DOHH2 (cell line): ENCODE measurements at regions not wholly inside any gene's neighbourhood (a gene's known extent, or its start where the extent isn't known, plus 50 kb on each side); places are given as distances from the start of the nearest gene placed in this dataset.

Experiments used
- H3F3A ChIP-seq: fragments of 200-600 bp; sonication (generic), shearing (Covaris generic); 2 replicates; pipeline ENCODE4 v1.6.0; 2016; ENCODE audit warnings: antibody characterized with exemption, mild to moderate bottlenecking; ENCODE audit not compliant: control insufficient read depth, insufficient read depth
- H3K27ac ChIP-seq: fragments of 200-600 bp; sonication (generic); 2 replicates; pipeline ENCODE4 v1.5.1; 2014; ENCODE audit warnings: low read depth, mild to moderate bottlenecking, low read length, moderate library complexity
- H3K27me3 ChIP-seq: fragments of 200-600 bp; sonication (generic); 2 replicates; pipeline ENCODE4 v1.6.1; 2014; ENCODE audit warnings: mild to moderate bottlenecking, low read length, mixed read lengths; ENCODE audit not compliant: control insufficient read depth
- H3K36me3 ChIP-seq: fragments of 200-600 bp; sonication (generic); 2 replicates; pipeline ENCODE4 v1.6.1; 2014; ENCODE audit warnings: mild to moderate bottlenecking, low read length, moderate library complexity, mixed read lengths; ENCODE audit not compliant: control insufficient read depth
- H3K4me1 ChIP-seq: fragments of 200-600 bp; sonication (generic); 2 replicates; pipeline ENCODE4 v1.6.1; 2014; ENCODE audit warnings: mild to moderate bottlenecking, low read length, mixed read lengths; ENCODE audit not compliant: control insufficient read depth
- H3K4me2 ChIP-seq: fragments of 200-600 bp; sonication (generic); 2 replicates; pipeline ENCODE4 v1.6.0; 2014; ENCODE audit warnings: mild to moderate bottlenecking, low read length, moderate library complexity
- H3K4me3 ChIP-seq: fragments of 200-600 bp; sonication (generic); 2 replicates; pipeline ENCODE4 v1.5.1; 2014; ENCODE audit warnings: mild to moderate bottlenecking, low read length, mixed read lengths
- H3K79me2 ChIP-seq: fragments of 200-600 bp; sonication (generic); 2 replicates; pipeline ENCODE4 v1.6.1; 2014; ENCODE audit warnings: mild to moderate bottlenecking, low read length, mixed read lengths; ENCODE audit not compliant: control insufficient read depth
- H3K9me2 ChIP-seq: fragments of 200-600 bp; sonication (generic); replicated peaks from 2 replicates; pipeline ENCODE4 v1.6.1; 2014; ENCODE audit warnings: mild to moderate bottlenecking, low read length, mixed read lengths; ENCODE audit not compliant: control insufficient read depth
- H3K9me3 ChIP-seq: fragments of 200-600 bp; sonication (generic); 2 replicates; pipeline ENCODE4 v1.6.1; 2014; ENCODE audit warnings: antibody characterized with exemption, low read length, mixed read lengths; ENCODE audit not compliant: control insufficient read depth, insufficient read depth
- H4K20me1 ChIP-seq: fragments of 200-600 bp; sonication (generic); 2 replicates; pipeline ENCODE4 v1.6.0; 2014; ENCODE audit warnings: low read depth, mild to moderate bottlenecking, antibody characterized with exemption, low read length, moderate library complexity; ENCODE audit not compliant: control insufficient read depth, insufficient read depth
- EZH2phosphoT487 ChIP-seq: fragments of 200-600 bp; sonication (generic); IDR thresholded peaks from 2 replicates; pipeline ENCODE4 v1.6.1; 2017; ENCODE audit warnings: borderline replicate concordance, mild to moderate bottlenecking, antibody characterized with exemption, low read length, moderate library complexity, mixed read lengths
- TF ChIP-seq, protein P1 (sequence below): fragments of 200-600 bp; sonication (generic); IDR thresholded peaks from one replicate; pipeline ENCODE4 v1.5.1; 2014; ENCODE audit warnings: antibody characterized with exemption, mild to moderate bottlenecking, low read depth, low read length; ENCODE audit not compliant: poor library complexity, severe bottlenecking

DNA sequence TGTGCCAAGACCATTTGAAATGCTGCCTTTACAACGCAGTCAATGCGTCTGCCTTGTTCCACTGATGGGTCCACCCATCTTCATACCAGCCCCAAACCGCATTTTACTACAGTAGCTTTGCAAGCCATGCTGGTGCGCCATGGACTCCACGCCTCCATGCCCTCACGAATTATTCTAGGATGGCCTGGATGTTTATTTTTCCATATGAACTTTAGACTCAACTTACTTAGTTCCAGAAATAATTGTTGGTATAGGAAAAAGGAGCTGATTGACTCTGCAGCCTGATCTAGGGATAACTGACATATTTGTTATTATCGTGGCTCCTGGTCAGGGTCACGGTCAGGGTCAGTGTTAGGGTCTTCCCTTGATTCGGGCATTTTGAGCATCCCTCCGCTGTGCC is 70.0 kb upstream of the ZNF469 start:
- no peak for TF ChIP-seq EZH2phosphoT487
- TF ChIP-seq, protein P1, sequence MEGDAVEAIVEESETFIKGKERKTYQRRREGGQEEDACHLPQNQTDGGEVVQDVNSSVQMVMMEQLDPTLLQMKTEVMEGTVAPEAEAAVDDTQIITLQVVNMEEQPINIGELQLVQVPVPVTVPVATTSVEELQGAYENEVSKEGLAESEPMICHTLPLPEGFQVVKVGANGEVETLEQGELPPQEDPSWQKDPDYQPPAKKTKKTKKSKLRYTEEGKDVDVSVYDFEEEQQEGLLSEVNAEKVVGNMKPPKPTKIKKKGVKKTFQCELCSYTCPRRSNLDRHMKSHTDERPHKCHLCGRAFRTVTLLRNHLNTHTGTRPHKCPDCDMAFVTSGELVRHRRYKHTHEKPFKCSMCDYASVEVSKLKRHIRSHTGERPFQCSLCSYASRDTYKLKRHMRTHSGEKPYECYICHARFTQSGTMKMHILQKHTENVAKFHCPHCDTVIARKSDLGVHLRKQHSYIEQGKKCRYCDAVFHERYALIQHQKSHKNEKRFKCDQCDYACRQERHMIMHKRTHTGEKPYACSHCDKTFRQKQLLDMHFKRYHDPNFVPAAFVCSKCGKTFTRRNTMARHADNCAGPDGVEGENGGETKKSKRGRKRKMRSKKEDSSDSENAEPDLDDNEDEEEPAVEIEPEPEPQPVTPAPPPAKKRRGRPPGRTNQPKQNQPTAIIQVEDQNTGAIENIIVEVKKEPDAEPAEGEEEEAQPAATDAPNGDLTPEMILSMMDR = no peak
- Histone ChIP-seq H3K27ac (no peak overlapping the region), H3K4me1 (no peaks in the 10 kb centered on the region), H3K4me3 (no peak overlapping the region), H3F3A (no peaks in the 10 kb centered on the region), H3K79me2 (no peaks in the 10 kb centered on the region), H3K9me3 (no peaks in the 10 kb centered on the region; the same call in 1 of the 2 replicates), H3K9me2 (no peaks in the 10 kb centered on the region), H3K27me3 (no peaks in the 10 kb centered on the region), H4K20me1 (no peaks in the 10 kb centered on the region), H3K36me3 (no peaks in the 10 kb centered on the region), H3K4me2 (no peak overlapping the region)

DNA sequence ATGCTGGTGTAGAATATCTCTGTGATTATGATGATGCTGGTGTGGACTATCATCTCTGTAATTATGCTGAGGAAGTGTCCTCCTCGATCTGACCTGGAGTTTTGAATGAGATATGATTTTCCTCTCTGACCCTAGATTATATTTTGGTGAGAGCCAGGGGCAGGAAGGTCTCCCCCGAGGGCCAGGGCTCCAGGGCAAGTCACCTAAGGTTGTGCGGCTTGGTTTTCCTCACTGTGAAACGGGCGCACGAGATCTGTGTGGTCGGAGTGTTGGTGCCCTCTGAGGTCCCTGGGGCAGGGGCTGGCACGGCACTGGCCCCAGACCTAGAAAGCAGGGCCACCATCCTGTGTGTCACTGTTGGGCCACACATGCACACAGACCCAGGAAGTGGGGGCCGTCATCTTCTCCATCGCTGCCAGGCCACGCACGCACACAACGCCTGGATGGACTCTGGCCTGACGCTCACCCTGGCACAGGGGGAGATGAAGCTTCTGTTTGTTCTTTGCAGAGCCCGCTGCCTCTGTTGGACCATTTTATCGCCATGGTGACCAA is 67.7 kb upstream of the ZNF469 start:
- no peaks in the 10 kb centered on the region for H3K27me3 ChIP-seq
- no peaks in the 10 kb centered on the region; the same call in 1 of the 2 replicates for H3K9me3 ChIP-seq
- no peak for TF ChIP-seq EZH2phosphoT487
- TF ChIP-seq, protein P1 = no peak
- no peaks in the 10 kb centered on the region for H3K4me1 ChIP-seq
- no peaks in the 10 kb centered on the region for H3K79me2 ChIP-seq
- H3K4me2 ChIP-seq = no peak overlapping the region
- no peaks in the 10 kb centered on the region for H4K20me1 ChIP-seq
- H3K36me3 ChIP-seq = no peaks in the 10 kb centered on the region
- H3K27ac ChIP-seq = no peak overlapping the region
- no peak overlapping the region for H3K4me3 ChIP-seq
- no peaks in the 10 kb centered on the region for H3F3A ChIP-seq
- no peaks in the 10 kb centered on the region for H3K9me2 ChIP-seq

DNA sequence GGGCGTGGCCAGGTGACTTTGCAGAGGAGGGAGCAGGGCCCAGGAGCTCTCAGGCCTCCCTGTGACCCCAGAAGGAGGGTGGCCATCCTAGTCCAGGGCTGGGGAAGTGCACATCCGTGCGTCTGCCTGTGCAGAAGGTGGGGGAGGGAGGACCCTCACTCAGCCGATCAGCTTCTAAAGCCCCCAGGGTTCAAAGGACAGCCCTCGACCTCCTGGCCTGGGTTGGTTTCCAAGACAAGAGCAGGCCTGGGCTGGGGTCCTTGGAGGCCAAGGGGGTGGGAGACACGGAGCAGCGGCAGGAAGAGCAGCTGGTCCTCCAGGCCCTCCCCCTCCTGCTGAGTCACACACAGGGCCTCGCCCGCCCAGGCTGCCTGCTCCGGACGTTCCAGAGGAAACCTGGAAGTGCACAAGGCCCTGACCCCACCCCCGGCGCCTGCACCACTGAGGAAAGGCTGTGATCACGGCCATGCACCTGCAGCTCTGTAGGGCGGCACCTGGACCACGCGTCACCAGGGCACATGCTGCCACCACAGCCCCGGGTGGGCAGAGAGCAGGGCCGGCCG is 67.1 kb upstream of the ZNF469 start:
- H3K9me2 ChIP-seq = no peaks in the 10 kb centered on the region
- no peak overlapping the region for H3K4me2 ChIP-seq
- no peaks in the 10 kb centered on the region for H3K36me3 ChIP-seq
- no peak overlapping the region for H3K4me3 ChIP-seq
- no peaks in the 10 kb centered on the region for H3K4me1 ChIP-seq
- TF ChIP-seq, protein P1 = no peak
- no peak for TF ChIP-seq EZH2phosphoT487
- H3K27me3 ChIP-seq = no peaks in the 10 kb centered on the region
- H3F3A ChIP-seq = no peaks in the 10 kb centered on the region
- no peak overlapping the region for H3K27ac ChIP-seq
- H4K20me1 ChIP-seq = no peaks in the 10 kb centered on the region
- H3K79me2 ChIP-seq = no peaks in the 10 kb centered on the region
- H3K9me3 ChIP-seq = peaks cover under 1% of the 10 kb centered on the region; the same call in 1 of the 2 replicates
